ENCODE measurements at regions not wholly inside any gene's neighbourhood (a gene's known extent, or its start where the extent isn't known, plus 50 kb on each side); places are given as distances from the start of the nearest gene placed in this dataset.
A peak's percentile ranks its signal among the peaks of the same experiment; 100 is the strongest.
"Not testable (repeated sequence)": the region's sequence is repeated elsewhere in the genome, so short reads cannot be mapped to it uniquely, and the experiment has no call there.

DNA sequence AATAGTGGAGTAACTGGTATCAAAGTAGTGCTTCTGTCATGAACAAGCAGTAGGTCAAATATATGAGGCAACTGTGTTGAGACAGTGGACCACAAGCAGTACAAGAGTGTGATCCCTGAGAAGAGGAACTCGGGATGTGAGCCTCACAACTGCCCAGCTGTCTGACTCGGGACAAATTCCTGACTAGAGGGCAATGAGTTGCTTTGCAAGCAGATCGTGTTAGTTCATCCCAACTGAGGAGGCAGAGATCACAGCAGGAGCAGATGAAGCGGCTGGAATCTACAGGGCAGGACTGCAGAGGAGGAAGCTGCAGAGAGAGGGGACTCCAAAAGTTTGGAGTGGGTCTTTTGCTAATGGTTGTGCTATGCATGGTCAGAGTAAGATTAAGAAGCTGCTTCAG, 741.1 kb downstream of the DIAPH3 start:
- DNase-seq (ENCODE audit: low read depth, low spot score): no peak
- no peak overlapping the region for H3K4me3 ChIP-seq (ENCODE audit: low read length)

GRCh38 chr13:59423708-59424340, 739.9 kb downstream of the DIAPH3 start:
- H3K4me3 ChIP-seq (ENCODE audit: low read length): no peak overlapping the region
- no peak for DNase-seq (ENCODE audit: low read depth, low spot score)

GRCh38 chr13:59424661-59425060, 739.1 kb downstream of the DIAPH3 start:
- H3K4me3 ChIP-seq (ENCODE audit: low read length): no peak overlapping the region
- no peak for DNase-seq (ENCODE audit: low read depth, low spot score)

DNA sequence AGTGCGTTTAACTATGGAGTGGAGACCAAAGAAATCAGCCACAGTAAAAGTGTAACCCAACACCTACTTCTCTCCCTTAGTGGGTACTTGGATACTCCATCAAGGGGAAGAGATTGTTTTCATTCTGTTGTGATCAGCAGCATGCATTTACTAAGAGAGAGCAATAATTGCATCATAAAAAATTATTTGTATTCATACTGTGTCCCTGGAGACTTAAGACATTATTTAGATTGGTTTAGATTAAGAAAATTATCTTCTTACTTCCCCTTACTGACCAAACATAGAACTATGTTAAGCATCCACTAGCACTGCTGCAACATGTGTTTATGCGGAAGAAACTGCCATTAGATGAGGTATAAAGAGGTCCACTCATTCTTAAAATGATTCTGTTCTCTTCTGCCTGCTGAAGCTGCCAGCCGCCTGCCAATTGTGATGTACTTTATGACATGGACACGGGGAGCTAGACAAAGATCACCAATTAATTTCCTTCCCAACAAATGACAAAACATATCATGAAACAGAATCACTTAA, 738.5 kb downstream of the DIAPH3 start:
- DNase-seq (ENCODE audit: low read depth, low spot score): no peak

DNA sequence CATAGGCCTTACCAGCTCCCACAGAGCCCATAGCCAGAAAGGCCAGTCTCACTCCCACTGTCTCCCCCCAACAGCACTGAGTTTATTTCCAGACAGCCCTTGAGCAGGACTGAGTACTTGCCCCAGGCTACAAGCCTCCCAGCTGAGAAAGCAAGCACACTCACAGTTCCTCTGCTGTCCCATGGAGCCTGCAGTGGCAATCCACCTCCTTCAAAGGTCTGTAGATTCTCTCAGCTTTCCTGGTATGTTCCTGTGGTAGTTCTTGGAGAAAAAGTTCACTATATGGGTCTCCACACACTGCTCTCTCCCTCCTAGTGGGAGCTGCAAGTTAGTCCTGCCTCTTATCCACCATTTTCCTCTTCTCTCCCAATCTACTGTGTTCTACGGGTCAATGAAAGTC, 728.7 kb downstream of the DIAPH3 start:
- DNase-seq (ENCODE audit: low read depth, low spot score): no peak
- H3K4me3 ChIP-seq (ENCODE audit: low read length): no peak overlapping the region

More for the DNA sequence above, 738.5 kb downstream of the DIAPH3 start:
- no peak overlapping the region for H3K4me3 ChIP-seq (ENCODE audit: low read length)

DNA sequence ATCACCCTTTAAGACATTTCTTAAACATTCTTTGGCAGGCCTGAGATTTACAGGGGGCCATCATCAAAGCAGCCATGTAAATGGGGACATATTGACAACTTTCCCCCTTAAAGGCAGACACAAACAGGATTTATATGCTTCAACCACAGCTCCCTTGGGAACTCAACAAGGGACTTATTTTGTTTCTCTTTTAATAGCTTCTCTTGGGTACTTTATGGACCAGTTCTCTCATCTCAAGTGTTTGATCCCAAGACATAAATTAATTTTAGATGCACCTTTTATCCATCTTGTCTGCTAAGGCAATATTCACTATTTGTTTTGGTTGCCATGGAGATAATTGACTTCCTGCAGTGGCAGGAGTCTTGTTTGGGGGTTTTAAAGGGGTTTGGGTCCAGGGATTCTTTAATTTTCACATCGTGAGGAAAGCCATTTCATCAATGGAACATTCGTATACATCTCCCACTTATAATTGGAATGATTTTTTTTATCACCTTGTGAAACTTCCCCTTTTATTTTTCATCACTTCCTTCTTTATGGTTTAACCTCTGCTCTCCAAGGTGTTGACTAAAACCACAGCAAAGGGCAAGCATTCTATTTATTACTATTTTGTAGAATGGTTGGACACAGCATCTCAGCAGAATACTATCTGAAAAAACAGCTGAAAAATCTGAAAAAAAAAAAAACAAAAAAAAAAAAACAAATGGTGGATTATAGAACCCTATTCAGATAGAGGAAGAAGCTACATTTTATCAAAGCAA, 726.0 kb downstream of the DIAPH3 start:
- H3K4me3 ChIP-seq (ENCODE audit: low read length): no peak overlapping the region
- DNase-seq (ENCODE audit: low read depth, low spot score): no peak

GRCh38 chr13:59439776-59440428, 723.8 kb downstream of the DIAPH3 start:
- no peak overlapping the region for H3K4me3 ChIP-seq (ENCODE audit: low read length)
- no peak for DNase-seq (ENCODE audit: low read depth, low spot score)

GRCh38 chr13:59441068-59441467, 722.7 kb downstream of the DIAPH3 start:
- H3K4me3 ChIP-seq (ENCODE audit: low read length): peak overlapping the region; percentile 12
- DNase-seq (ENCODE audit: low read depth, low spot score): not testable (repeated sequence)

- no peak for DNase-seq (ENCODE audit: low read depth, low spot score)
- H3K4me3 ChIP-seq (ENCODE audit: low read length): peak overlapping the region; percentile 12
Measured at GRCh38 chr13:59441596-59442280, 722.0 kb downstream of the DIAPH3 start.

DNA sequence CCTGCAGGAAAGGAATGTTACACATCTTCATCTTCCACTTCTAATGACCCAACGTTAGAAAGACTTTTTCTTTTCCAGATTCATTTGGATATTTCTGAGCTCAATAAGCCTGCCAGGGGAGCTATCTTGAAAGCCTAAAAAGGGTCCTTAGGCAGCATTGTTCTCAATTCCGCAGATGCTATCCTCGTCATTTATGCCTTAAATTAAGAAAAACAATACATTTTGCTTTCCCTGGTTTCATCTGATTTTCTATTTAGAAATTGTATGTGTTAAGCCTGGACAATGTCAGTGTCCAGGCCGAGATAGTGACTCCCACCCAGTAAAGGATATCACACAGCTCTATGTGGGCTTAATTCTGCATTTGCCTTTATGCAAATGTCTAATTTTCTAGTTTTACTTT, 721.3 kb downstream of the DIAPH3 start:
- H3K4me3 ChIP-seq (ENCODE audit: low read length): no peak overlapping the region
- no peak for DNase-seq (ENCODE audit: low read depth, low spot score)

DNA sequence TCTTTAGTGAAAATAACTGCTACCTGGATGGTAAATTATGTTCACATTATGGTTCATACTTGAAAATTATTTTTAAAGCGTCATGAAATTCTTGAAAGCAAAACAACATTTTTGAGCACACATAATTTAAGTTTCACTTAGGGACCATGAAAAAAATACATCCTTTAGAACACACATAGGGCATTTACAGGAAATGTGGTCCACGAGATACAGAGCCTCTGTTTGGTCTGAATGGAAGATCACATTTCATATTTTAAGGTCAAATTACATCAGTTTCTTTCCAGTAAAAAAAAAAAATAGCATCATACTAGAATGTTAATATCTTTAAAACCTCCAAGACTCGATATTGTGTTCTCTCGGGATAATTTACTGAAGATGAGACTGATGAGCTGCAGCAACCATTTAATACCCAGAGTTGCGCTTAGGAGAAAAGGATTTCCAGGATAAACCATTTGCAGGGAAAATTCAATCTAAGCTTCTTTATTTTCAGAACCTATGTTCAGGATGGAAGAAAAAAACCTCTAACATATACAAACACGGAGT, 720.7 kb downstream of the DIAPH3 start:
- no peak overlapping the region for H3K4me3 ChIP-seq (ENCODE audit: low read length)
- peak; percentile 44 for DNase-seq (ENCODE audit: low read depth, low spot score)

- H3K4me3 ChIP-seq (ENCODE audit: low read length): no peak overlapping the region
- no peak for DNase-seq (ENCODE audit: low read depth, low spot score)
Measured at GRCh38 chr13:59444210-59444857, 719.4 kb downstream of the DIAPH3 start.

DNA sequence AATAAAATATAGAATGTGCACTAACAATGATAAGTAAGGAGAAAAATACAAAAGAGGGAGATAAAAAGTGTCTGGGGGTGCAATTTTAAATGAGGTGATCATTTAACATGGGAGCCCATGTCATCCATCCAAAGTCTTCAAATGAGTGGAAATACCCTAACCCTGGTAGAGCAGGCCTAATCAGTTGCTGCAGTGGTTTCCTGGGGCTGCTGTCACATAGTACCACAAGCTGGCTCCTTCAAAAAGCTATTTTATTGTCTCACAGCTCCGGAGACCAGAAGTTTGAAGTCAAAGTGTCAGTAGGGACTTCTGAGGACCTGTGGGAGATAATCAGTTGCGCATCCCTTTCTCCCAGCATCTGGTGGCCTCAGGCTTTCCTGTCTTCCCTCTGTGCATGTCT, 717.9 kb downstream of the DIAPH3 start:
- no peak overlapping the region for H3K4me3 ChIP-seq (ENCODE audit: low read length)
- DNase-seq (ENCODE audit: low read depth, low spot score): peak; percentile 64

DNA sequence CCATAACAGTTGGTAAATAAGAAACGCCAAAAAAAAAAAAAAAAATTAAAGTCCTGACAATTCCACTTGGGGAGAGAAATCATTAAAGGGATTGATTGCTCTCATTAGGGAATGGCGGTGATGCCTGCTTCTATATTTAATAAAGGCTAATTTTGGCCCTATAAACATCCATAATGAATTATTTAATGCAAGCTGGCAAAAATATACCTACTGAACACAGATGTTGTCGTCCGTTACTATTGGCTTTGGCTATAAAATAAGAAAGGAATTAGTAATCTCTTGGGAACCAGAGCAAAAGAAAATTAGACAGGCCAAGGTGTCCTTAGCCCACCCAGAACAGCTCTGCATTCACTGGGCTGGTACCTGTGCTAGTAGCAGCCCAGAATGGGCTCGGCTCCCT, 717.3 kb downstream of the DIAPH3 start:
- no peak for DNase-seq (ENCODE audit: low read depth, low spot score)
- H3K4me3 ChIP-seq (ENCODE audit: low read length): no peak overlapping the region

DNA sequence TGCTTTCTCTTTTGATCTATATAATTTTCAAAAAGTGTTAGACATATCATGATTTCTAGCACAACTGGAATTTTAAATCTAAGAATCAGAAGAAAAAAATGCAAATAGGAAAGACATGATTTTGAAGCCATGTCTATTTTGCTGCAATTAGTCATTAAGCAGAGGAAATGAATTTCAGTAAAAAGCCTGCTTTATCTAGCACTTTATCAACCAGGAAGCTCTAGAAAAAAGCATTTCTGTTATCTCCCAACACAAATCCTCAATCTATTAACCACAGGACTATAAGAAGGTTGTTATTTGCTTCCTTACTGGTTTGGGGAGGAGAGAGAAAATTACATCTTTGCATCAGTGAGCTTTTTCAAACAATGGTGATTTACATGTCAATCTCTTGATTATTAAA, 716.7 kb downstream of the DIAPH3 start:
- no peak overlapping the region for H3K4me3 ChIP-seq (ENCODE audit: low read length)
- peak; percentile 68 for DNase-seq (ENCODE audit: low read depth, low spot score)

DNA sequence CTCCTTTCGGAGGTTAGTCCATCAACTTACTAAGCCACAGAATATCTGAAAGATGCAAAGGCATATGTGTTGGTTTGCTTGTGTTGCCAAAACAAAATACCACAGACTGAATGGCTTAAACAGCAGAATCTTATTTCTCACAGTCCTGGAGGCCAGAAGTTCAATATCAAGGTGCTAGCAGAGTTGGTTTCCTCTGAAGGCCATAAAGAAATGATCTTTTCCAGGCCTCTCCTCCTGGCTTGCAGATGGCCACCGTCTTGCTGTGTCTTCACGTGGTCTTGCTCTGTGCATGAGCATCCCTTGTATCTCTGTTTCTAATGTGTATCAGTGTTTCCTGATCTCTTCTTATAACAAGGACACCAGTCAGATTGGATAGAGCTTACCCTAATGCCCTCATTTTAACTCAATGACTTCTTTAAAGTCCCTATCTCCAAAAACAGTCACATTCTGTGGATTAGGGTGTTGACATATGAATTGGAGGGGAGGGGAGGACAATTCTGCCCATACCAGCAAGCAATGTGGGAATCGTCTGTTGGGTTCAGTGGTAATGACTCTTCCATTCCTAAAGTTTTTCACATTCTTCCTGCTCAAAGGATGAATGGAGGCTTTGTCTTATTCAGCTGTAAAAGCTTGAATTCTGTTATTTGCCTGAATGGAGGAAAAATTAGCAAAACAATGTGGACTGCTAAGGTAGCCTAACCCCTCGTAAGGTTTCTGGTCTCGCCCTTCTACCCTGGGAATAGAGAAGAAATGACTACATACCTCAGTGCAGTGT, 715.7 kb downstream of the DIAPH3 start:
- no peak overlapping the region for H3K4me3 ChIP-seq (ENCODE audit: low read length)
- no peak for DNase-seq (ENCODE audit: low read depth, low spot score)

DNA sequence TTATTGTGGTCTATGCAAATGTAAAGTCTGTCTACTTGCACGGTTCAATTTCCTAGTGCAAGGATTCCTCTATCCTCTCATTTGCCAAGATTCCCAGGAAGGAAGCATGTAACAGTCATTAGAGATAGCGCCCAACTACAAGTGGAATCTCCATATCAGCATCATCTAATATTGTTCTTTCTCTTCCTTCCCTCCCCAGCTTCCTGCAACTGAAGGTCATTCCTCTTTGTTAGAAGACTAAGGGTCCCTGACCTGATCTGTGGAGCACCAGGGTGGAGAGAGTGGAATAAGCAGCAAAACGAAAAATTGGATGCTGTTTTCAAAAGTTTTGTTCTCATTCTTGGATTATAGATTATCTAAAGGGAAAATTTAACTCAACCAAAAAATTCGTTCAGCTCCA, 714.0 kb downstream of the DIAPH3 start:
- no peak for DNase-seq (ENCODE audit: low read depth, low spot score)
- no peak overlapping the region for H3K4me3 ChIP-seq (ENCODE audit: low read length)

DNA sequence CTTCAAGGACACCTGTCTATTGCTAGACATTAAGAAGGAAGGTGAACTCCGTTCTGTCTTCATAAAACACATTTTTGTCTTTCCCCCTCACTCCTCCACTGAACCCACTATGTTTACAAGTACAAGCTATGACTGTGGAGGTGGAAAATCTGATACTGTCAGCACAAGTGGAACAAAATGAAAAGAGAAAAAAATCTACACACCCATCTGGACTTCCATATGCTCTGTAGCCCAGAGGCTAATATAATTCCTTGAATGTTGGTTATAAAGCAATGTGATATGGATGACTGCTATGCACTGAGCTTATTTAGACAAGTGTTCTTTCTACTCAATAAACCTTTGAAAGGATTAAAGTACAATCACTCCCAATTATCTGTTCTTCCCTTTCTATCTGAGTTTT, 713.5 kb downstream of the DIAPH3 start:
- H3K4me3 ChIP-seq (ENCODE audit: low read length): no peak overlapping the region
- no peak for DNase-seq (ENCODE audit: low read depth, low spot score)
